Uterus (tissue), 2 donors: ENCODE measurements at regions not wholly inside any gene's neighbourhood (a gene's known extent, or its start where the extent isn't known, plus 50 kb on each side); places are given as distances from the start of the nearest gene placed in this dataset.

Source experiments
- POLR2A ChIP-seq, 2 donors: fragments of 450-650 bp; IDR thresholded peaks; one replicate each; pipeline ENCODE4 v1.6.1; 2016; ENCODE audit warnings: antibody characterized with exemption in 2 of 2, mild to moderate bottlenecking in 1 of 2, moderate library complexity in 1 of 2
- TF ChIP-seq, protein P1 (sequence below), 4 experiments: fragments of 200-600 bp in 2 of 4; fragments of 450-650 bp in 2 of 4; sonication (generic) in 2 of 4; IDR thresholded peaks; one replicate each; pipeline ENCODE4 v1.5.1; 2016 to 2019; ENCODE audit warnings: antibody characterized with exemption in 4 of 4, mild to moderate bottlenecking in 2 of 4, moderate library complexity in 1 of 4

DNA sequence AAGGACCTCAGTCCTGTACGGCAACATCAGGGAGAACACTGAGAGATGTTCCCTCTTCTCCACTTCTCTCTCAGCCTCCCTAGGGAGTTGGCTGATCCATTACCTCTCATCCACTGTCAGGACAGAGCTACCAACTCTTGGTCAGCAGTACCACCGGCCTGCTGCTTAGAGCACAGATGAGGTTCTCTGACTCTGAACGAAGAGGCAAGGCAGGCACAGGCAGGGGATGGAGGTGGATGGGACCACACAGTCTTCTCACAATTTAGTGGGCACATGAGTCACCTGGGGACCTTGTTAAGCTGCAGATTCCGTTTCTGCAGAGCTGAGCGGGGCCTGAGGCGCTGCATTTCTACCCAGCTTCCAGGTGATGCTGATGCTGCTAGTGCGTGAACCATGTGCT is 128.6 kb upstream of the CCL2 start:
- TF ChIP-seq, protein P1, sequence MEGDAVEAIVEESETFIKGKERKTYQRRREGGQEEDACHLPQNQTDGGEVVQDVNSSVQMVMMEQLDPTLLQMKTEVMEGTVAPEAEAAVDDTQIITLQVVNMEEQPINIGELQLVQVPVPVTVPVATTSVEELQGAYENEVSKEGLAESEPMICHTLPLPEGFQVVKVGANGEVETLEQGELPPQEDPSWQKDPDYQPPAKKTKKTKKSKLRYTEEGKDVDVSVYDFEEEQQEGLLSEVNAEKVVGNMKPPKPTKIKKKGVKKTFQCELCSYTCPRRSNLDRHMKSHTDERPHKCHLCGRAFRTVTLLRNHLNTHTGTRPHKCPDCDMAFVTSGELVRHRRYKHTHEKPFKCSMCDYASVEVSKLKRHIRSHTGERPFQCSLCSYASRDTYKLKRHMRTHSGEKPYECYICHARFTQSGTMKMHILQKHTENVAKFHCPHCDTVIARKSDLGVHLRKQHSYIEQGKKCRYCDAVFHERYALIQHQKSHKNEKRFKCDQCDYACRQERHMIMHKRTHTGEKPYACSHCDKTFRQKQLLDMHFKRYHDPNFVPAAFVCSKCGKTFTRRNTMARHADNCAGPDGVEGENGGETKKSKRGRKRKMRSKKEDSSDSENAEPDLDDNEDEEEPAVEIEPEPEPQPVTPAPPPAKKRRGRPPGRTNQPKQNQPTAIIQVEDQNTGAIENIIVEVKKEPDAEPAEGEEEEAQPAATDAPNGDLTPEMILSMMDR (IDR thresholded peaks at IDR 0.05): no peak
- no peak for TF ChIP-seq POLR2A (IDR thresholded peaks at IDR 0.05)
